Stimulated activated CD8-positive, alpha-beta memory T cell treated with anti-CD3 and anti-CD28 coated beads, Interleukin-4, amount 100 ng/mL, for 1 hour (primary cell): ENCODE measurements at regions not wholly inside any gene's neighbourhood (a gene's known extent, or its start where the extent isn't known, plus 50 kb on each side); places are given as distances from the start of the nearest gene placed in this dataset.
"Not testable (repeated sequence)": the region's sequence is repeated elsewhere in the genome, so short reads cannot be mapped to it uniquely, and the experiment has no call there.

Experiments used
- DNase-seq, 2 donors: peaks; one replicate each; pipeline ENCODE4 v3.0.0-alpha.2; 2020; ENCODE audit warnings: low read depth in 2 of 2, low spot score in 1 of 2

DNA sequence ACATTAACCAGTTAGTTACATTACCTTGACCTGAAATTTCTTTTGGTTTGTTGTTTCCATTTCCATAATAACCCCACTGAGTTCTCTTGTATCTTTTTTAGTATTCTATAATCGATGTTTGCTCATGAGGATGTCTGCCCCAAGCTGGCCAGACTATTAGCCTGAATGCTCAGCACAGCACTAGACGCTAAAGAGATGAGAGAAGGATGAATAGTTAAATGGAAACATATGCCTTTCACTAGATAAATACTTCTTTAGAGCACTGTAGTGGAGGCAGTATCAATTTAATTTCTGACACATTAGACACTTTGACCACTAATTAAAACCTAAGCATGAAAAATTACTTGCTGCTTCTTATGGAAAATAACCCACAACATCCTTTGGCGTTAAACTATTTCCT lies 654.9 kb upstream of the KCNMB2 start:
- no peak for DNase-seq

DNA sequence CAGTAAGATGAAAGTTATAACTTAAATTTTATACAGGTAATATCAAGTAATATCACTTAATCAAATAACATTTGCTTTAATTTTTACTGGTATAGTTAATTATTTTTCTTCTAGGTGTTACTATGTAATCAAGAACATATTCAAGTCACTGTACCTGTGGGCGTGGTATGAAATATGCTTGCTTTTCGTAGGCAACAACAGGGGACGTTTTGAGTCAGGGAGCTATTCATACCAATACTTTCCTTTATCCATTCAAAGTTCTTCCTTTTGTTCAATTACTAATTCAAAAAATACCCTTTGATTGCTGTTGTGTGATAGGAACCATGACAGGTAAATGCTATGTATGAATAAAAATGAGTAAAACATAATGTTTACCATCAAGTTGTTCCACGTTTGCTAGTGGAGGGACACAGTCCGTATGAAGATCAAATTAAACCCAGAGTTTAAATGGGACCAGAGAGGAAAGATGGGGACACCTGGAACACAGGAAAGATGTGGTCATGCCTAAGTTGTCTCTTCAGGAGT lies 654.0 kb upstream of the KCNMB2 start:
- DNase-seq: no peak

DNA sequence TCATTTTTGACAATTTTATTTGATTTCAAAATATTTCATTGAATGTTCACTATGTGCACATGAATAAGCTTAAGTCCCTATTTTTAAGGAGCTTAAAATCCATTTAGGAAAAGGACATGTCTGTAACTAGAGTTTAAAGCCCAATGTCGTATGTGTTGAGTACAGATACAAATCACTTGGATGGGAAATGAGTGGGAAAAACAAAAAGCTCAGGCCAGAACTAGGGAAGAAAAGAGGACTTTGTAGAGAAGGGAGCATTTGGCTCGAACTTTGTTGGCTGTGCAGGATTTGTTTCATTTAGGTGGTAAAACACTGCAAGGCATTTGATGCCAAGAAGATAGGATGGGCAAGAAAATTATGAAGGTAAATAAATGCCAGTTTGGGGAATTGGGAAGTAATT lies 653.1 kb upstream of the KCNMB2 start:
- no peak for DNase-seq

DNA sequence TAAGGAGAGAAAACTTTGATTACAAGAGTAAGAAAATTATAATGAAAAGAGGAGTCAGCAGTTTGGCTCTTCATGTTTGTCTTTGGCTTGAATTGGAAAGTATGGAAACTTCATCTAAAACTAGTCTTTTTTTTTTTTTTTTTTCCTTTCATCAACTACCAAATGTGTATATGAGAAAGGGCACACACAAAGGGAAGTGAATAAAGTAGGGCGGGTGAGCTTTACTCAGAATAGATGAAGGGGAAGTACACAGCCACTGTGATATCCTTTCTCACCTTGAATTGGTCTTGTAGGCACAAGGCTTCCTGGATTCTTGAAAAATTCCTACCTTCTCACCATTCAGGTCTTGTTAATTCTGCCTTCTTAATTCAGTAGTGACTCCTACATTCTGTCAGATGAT lies 652.3 kb upstream of the KCNMB2 start:
- no peak for DNase-seq

DNA sequence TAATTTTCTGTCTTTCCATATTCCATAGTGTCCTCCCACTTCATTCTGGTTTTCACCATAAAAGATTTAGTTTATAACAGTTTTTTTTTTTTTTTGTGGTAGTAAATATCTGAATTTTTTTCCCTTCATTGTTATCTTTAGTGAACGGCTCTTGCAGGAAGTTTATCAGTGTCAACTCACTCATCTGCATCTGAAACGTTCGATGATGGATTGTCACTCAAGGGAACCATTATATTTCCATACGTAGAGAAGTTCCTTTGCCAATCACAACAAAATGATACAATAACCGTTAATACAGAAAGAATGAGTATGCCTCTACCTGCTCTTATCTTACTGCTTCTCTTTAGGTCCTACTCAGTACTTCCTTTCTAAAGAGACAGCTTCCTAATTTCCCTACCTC lies 651.2 kb upstream of the KCNMB2 start:
- DNase-seq: no peak

DNA sequence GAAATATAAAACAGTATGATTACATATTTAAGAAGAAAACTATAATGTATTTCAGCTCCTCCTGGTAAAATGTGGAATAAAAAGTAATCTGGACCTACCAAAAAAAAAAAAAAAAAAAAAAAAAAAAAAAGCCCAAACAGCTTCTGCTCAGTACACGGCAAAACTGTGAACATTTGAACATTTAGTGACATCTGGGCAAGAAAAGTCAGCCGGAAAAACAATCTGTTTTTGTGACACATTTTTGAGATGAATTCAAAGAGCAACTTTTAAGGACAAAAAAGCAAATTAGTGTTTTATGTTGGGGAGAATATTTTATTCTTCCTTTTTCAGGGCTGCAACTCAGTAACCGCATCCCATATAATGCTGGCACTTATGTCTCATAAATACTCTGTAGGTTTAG lies 649.7 kb upstream of the KCNMB2 start:
- DNase-seq: no peak

DNA sequence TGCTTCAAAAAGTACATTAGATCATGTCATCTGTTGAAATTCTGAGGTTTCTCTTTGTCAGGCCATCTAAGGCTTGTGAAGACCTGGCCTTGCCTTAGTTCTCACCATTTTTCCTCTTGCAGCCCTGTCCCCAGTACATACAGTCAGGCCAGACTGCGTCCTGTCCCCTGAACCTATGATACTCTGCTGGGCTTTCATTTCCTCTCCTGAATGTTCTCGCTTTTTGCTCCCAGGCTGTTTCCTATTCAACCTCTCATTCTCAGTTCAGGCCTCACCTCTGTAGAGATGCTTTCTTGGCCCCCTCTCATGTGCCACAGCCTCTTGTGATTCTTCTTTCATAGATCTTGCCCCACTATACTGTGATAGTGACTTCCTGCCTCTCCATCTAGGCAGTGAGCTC lies 648.8 kb upstream of the KCNMB2 start:
- no peak for DNase-seq

DNA sequence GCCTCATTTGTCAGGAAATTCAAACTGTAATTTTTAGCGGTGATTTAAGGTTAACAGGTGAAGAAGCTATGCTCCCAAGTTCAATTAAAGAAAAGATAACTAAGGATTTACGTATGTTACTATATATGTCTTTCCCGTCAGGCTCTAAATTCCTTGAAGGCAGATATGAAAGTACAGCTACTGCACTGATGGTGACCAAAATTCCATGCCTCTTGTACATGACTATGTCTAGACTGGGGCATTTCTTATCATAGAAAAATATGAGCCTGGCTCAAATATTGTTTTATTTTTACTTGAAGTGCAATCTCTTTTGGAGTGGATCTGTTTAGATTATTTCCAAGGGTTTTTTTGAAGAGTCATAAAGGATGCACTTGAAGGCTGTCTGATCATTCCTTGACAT lies 647.1 kb upstream of the KCNMB2 start:
- no peak for DNase-seq

DNA sequence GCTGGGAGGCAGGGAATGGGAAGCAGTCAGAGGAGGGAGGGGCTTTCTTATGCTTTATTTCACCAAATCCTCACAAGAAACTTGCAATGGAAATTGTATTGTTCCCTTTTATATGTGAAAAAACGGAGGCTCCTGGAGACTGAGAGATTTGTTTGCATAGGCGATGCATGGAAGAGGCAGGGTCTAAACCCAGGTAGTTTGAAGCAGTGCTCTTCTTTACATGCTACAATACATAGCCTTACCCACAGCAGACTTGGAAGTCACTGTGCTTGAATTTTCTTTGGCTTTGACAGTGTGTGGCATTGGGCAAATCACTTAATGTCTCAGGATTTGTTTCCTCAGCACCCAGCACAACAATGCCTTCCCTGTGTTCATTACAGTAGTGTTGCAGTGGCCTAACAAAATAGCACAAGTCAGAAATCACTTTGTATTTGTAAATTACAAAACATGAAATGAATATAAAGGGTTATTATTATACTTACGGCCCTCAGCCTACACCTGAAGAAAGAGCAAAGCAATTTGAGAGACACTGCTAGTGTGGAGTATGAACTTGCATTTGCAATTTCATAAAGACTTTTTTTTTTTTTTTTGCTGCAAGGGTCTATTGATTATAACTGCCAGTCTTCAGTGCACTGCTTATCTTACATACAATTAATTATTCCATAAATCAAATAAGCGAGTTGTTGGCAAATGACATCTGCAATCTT lies 646.4 kb upstream of the KCNMB2 start:
- no peak for DNase-seq

DNA sequence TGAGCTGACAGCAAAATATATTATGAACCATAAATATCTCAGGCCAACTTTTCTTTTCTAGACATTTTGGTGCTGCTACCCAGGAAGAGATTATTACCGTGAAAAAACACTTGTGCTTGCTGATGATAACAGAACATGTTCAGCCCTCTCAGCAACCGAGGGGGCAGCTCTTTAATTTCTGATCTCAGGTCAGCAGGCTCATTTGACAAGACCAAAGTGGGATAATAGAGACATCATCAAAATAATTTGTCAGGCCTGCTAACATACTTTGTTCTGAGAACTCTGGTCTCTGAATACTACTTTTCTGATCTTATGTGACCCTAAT lies 645.9 kb upstream of the KCNMB2 start:
- no peak for DNase-seq

DNA sequence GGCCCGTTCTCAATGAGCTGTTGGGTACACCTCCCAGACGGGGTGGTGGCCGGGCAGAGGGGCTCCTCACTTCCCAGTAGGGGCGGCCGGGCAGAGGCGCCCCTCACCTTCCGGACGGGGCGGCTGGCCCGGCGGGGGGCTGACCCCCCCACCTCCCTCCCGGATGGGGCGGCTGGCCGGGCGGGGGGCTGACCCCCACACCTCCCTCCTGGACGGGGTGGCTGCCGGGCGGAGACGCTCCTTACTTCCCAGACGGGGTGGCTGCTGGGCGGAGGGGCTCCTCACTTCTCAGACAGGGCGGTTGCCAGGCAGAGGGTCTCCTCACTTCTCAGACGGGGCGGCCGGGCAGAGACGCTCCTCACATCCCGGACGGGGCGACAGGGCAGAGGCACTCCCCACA lies 644.7 kb upstream of the KCNMB2 start:
- DNase-seq: not testable (repeated sequence)

DNA sequence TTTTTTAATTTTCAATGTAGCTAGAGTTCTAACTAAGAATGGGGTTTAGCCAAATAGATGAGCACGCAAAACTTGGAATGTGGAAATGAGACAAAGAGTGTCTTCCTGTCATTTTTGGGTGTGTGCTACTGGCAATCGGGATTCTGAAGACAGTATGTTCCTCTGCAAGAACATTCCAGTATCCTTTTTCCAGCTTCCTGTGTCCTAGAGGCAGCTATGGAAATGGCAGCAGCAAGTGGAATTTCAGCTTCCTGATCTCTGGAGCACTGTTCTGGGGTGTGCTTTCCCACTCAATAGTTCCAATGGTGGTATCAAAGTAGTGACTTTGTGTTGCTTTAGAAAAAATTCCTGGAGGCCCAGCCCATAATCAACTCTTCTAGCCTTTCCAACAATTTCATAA lies 642.9 kb upstream of the KCNMB2 start:
- DNase-seq: no peak

DNA sequence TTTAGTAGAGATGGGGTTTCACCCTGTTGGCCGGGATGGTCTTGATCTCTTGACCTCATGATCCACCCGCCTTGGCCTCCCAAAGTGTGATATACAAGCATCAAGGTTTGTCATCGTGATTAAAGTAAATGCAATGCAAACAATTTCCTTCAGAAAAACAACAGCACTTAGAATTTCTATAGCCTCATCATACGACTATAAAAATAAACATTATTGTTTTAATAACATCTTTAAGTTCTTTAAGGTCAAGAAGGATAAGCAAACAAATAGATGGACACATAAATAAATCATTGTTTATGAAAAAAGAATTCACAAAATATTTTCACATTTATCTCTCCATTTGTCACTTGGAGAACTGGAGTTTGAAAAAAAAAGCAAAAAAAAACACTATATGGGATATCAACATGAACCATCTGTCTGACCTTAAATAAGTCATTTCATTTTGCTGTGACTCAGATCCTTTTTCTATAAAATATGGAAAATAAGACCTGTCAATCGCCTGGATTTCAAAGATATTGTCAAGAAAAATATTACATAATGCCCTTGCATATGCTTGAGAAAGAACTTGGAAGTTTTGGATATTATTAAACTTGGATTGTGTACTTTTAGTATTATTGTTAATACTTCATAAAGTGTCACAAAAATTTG lies 642.0 kb upstream of the KCNMB2 start:
- DNase-seq: no peak

DNA sequence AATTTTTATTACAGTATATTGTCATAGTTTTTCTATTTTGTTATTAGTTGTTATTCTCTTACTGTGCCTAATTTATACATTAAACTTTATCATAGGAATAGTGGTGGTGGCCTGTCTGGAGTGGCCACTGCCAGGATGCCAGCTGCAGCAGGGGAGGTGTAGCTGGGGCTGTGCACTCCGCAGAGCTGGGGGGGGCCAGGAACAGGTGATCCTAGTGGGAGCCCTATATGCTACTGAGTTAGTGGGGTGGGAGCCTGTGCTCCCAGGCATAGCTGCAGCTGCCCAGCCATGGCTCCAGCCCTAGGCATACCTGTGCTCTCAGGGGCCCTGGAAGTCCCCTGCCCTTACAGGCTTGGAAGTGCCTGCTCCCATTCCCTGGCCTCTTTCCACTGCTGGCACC lies 638.1 kb upstream of the KCNMB2 start:
- DNase-seq: no peak

DNA sequence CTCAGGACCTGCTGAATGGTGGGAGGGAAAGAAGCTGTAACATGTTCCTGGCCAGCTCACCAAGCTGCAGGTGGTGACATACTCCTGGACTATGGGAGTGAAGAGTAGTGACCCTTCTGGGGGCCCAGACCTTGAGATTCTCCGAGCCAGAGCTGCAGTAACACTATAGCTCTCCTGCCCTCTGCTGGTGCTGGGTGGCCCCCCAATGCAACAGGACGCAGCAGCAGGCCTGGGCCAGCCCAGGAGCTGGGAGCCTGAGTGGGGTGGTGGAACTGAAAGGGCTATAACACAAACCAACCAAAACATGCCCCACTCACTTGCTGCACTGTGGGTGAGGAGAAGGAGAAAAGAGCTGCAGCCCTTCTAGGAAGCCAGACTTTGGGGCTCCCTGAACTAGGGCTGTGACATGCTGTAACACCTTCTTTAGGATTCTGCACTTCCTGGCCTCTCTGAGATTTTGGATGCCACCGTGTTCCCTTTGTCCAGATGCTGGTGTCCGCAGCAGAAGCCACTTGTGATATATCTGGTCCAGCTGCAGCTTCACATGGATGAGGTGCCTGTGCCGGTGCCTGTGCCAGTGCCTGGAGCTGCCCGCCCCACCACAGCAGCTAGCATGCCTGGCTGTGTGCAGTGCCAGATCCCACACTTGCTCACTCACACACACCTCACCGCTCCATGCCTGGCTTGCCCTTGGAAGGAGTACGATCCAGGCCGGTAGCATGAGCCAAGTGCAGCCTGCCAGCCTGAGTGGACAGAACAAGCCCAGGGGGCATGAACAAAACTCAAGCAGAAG lies 636.8 kb upstream of the KCNMB2 start:
- DNase-seq: no peak

DNA sequence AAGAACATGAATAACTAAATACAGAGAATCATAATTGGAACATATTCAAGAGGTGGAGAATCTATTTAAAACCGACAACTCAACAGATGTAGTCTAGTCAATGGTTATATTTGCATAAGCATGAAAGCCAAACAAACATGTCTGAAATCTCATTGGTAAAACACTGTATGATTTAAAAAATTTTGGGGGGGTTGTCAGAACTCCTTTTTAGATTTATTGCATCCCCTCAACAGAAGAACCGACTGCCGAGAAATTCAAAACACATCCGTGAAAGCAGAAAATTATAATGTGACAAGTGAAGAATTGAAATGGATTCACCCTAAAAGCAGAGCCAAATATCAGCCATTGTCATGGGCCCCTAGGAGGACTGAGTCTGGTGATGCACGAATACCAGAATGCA lies 633.4 kb upstream of the KCNMB2 start:
- DNase-seq: no peak

DNA sequence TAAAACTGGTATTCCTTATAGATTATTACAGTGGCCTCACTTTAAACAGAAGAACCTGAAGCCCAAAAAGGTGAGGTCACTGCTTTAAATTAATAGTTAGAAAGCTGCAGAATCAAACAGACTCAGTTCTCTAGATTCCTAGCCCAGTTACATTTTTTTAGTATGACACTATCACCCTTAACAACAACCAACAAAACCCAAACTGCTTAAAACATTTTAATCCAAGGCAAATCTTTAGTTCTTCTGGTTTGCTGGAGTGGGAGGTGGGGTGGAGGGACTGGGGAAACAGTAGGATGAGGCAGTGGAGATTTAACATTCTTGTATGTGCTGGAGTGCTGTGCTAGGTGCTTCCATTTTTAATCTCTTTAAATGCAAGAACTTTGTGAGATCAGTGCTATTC lies 631.6 kb upstream of the KCNMB2 start:
- no peak for DNase-seq

DNA sequence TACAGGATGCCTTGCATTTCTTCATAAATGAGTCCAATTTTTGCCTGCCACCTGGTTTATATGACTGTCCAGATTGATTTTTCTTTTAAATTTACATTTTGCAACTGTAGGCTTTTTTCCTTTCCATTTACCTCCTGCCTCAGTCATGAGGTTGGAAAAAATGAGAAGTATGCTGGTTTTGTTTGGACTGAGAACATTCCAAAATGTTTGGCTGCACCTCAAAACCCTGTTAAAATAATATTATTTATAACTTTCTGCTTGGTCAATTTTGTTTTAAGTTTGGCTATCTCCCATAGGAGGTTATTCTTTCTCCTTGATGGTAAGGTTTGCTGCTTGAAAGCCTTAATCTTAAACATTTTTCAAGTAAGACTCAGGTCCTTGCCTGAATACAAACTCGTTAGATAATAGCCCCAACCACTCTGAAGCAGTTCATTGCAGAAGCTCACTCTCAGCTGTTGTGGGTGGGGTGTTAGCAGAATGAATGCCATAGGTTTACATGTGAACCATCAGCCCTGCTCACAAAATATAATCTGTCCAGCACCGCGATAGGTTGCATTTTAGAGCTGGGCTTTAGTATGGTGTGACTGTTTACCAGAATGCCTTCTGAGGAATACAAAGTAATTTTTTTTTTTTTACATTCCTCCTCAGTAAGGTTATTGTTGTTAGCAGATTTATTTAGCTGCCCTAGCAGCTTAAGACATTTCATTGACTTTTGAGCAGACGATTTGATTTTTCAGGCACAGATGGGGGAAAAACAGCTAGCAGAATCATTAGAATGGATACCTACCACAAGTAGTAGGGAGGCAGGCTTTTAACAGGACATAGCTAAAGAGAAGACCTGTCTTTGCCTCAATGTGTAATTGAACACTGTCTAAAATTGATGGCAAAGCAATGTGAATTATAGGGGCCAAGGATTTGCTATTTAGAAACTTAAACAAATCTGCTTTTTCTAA lies 630.8 kb upstream of the KCNMB2 start:
- no peak for DNase-seq

DNA sequence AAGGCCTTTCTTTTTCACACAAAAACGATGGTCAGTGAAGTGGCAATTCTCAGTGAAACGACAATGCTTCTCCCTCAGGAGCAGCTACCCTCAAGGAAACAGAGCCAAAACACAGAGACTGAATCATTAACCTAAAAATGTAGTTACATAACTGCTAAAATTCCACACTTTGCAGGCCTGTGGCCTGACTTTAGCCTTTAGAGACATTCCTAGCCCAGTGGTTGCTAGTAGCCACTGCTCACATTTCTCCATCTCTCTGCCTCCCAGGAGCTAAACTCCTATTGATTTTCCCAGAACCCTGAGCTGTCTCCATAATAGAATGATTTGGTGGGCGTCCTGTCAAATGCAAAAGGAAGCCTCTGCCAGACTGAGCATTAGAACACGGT lies 630.1 kb upstream of the KCNMB2 start:
- no peak for DNase-seq

DNA sequence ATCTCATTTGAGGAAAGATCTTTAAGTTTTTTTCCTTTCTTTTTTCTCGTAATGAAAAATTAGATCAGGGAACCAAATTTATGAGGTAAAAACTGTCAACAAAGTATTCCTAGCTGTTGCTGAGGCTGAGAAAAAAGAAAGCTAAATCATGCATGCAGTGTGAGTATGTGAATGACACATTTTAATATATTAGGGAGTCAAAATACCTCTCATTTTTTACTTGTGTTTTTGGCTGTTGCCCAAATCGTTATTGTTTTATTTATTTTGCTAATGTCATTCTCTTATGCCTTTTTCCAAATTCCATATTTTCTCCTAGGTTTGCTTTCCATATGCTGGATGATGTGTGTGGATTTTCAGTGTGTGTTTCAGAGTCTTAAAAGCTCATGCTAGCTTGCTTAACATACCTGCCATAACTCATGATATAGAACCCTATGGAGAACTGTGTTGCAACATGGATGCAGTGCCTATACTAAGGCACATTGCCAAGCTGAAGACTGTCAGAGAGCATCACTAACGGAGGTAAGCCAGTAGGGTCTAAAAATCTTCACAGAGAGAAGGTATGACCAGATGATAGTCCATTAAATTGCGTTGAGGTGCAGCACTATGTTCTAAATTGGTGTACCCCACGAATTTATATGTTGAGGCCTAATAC lies 629.5 kb upstream of the KCNMB2 start:
- DNase-seq: no peak

DNA sequence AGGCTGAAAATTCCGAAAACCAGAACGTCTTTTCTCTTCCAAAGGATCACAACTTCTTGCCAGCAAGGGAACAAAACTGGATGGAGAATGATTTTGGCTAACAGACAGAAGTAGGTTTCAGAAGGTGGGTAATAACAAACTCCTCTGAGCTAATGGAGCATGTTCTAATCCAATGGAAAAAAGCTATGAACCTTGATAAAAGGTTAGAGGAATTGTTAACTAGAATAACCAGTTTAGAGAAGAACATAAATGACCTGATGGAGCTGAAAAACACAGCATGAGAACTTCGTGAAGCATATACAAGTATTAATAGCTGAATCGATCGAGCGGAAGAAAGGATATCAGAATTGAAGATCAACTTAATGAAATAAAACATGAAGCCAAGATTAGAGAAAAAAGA lies 626.7 kb upstream of the KCNMB2 start:
- not testable (repeated sequence) for DNase-seq
